ENCODE measurements at regions not wholly inside any gene's neighbourhood (a gene's known extent, or its start where the extent isn't known, plus 50 kb on each side); places are given as distances from the start of the nearest gene placed in this dataset.
"Not testable (repeated sequence)": the region's sequence is repeated elsewhere in the genome, so short reads cannot be mapped to it uniquely, and the experiment has no call there.

- DNase-seq: no peak
Observed at GRCh38 chr20:52098186-52098585, 93.4 kb downstream of the ZFP64 start.

- DNase-seq: no peak
Observed at GRCh38 chr20:52096117-52096516, 95.5 kb downstream of the ZFP64 start.

GRCh38 chr20:52094693-52095092 lies 96.9 kb downstream of the ZFP64 start:
- no peak for DNase-seq

GRCh38 chr20:52093575-52093974 lies 98.0 kb downstream of the ZFP64 start:
- DNase-seq: no peak

GRCh38 chr20:52090035-52090434 lies 101.5 kb downstream of the ZFP64 start:
- DNase-seq: no peak

- no peak for DNase-seq
Observed at GRCh38 chr20:52087471-52087870, 104.1 kb downstream of the ZFP64 start.

- DNase-seq: no peak
Observed at GRCh38 chr20:52086878-52087277, 104.7 kb downstream of the ZFP64 start.

GRCh38 chr20:52084727-52085126 lies 106.9 kb downstream of the ZFP64 start:
- no peak for DNase-seq

- peak; percentile 67 for DNase-seq
Observed at GRCh38 chr20:52083627-52084232, 107.8 kb downstream of the ZFP64 start.

GRCh38 chr20:52082612-52083011 lies 109.0 kb downstream of the ZFP64 start:
- no peak for DNase-seq

- no peak for DNase-seq
Observed at GRCh38 chr20:52081791-52082190, 109.8 kb downstream of the ZFP64 start.

- DNase-seq: no peak
Observed at GRCh38 chr20:52081066-52081465, 110.5 kb downstream of the ZFP64 start.

- no peak for DNase-seq
Observed at GRCh38 chr20:52078289-52078688, 113.3 kb downstream of the ZFP64 start.

GRCh38 chr20:52076164-52076563 lies 115.4 kb downstream of the ZFP64 start:
- peak; percentile 31 for DNase-seq

GRCh38 chr20:52075400-52075799 lies 116.2 kb downstream of the ZFP64 start:
- DNase-seq: no peak

- no peak for DNase-seq
Observed at GRCh38 chr20:52071136-52071535, 120.4 kb downstream of the ZFP64 start.

GRCh38 chr20:52064931-52065330 lies 126.6 kb downstream of the ZFP64 start:
- no peak for DNase-seq

- DNase-seq: no peak
Observed at GRCh38 chr20:52062452-52063209, 128.9 kb downstream of the ZFP64 start.

- DNase-seq: no peak
Observed at GRCh38 chr20:52060794-52061714, 130.5 kb downstream of the ZFP64 start.

- DNase-seq: not testable (repeated sequence)
Observed at GRCh38 chr20:52057133-52057532, 134.4 kb downstream of the ZFP64 start.

- no peak for DNase-seq
Observed at GRCh38 chr20:52056203-52057062, 135.1 kb downstream of the ZFP64 start.

GRCh38 chr20:52054123-52054522 lies 137.5 kb downstream of the ZFP64 start:
- DNase-seq: no peak
